ENCODE measurements at regions not wholly inside any gene's neighbourhood (a gene's known extent, or its start where the extent isn't known, plus 50 kb on each side); places are given as distances from the start of the nearest gene placed in this dataset.
"Not testable (repeated sequence)": the region's sequence is repeated elsewhere in the genome, so short reads cannot be mapped to it uniquely, and the experiment has no call there.

DNA sequence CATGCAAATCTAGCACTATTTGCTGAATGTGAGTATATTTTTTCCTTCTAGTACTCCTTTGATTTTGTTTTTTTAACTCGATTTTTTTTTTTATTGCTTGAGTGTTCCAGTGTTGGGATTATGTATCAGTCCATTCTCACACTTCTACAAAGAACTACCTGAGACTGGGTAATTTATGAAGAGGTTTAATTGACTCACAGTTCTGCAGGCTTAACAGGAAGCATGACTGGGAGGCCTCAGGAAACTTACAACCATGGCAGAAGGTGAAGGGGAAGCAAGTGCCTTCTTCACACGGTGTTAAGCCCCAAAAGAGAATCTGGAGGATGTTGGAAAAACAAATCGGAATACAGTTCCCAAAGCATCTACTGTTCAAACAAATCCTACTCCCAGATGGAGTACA lies 69.1 kb downstream of the ZNF518B start:
- DNase-seq (ENCODE audit: low read depth in 2 of 2) = not testable (repeated sequence)

DNA sequence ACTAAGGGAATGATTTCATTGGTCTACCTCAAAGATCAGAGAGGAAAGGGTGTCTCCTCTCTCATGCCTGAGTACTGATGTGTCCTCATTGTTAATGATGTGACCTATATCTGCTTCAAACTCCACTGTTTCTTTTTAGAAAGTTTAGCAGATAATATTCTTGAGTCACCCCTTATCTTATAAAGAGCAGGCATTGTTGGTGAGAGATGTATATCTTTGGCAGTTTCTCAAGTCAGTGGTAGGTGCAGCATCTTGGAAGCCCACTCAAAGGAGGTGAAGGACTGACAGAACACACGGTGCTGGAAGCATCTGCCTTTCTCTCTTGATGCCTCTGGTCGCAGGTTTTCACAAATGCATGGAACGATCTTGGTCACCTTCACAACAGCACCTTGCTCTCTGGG lies 71.2 kb downstream of the ZNF518B start:
- no peak for DNase-seq (ENCODE audit: low read depth in 2 of 2)

DNA sequence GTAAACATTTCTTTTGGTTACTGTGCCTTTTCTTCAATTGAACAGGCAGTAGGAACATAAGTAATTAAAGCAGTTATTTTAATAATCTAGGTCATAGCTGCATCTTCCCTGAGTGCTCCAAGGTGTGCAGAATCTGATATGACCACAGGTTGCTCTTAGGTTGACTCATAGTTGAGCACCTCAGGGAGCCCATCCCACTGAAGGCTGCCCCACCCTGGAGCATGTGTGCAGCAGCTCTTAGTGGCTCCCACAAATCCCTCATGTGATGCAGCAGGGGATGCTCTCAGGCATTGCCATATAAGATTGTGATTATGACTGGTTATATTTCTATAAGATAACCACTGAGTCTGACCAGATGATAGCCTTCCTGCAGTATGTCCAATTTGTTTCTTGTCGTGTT lies 72.3 kb downstream of the ZNF518B start:
- no peak for DNase-seq (ENCODE audit: low read depth in 2 of 2)

DNA sequence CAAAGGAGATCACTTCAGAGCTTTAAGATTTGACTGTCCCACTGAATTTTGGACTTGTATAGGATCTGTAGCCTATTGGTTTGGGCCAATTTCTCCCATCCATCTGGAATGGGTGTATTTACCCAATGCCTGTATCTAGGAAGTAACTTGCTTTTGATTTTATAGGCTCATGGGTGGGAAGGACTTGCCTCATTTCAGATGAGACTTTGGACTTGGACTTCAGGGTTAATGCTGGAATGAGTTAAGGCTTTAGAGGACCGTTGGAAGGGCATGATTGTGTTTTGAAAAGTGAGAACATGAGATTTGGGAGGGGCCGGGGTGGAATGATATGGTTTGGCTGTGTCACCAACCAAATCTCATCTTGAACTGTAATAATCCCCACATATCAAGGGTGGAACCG lies 73.8 kb downstream of the ZNF518B start:
- no peak for DNase-seq (ENCODE audit: low read depth in 2 of 2)

DNA sequence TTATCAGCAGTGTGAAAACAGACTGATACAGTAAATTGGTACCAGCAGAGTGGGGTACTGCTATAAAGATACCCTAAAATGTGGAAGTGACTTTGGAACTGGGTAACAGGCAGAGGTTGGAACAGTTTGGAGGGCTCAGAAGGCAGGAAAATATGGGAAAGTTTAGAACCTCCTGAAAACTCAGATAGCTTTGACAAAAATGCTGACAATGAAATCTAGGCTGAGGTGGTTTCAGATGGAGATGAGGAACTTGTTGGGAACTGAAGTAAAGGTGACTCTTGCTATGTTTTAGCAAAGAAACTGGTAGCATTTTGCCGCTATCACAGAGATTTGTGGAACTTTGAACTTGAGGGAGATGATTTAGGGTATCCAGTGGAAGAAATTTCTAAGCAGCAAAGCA lies 75.1 kb downstream of the ZNF518B start:
- not testable (repeated sequence) for DNase-seq (ENCODE audit: low read depth in 2 of 2)

DNA sequence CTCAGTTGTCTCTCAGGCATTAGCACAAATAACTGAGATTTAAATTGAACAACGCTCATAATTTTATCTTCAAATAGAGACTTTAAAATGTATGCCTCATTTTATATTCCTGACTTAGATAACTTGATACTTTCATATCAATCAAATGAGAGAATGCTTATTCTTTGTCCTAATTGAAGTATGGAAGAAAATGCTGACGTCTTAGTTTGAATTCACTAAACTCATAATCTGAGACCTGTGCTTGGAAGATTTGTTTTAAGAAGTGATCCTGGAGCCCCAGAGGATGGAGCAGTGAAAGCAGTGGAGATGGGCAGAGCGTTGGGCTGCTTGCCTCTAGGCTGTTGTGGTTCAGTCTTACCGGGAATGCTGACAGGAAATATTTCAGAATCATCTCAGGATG lies 76.1 kb downstream of the ZNF518B start:
- DNase-seq (ENCODE audit: low read depth in 2 of 2) = no peak

DNA sequence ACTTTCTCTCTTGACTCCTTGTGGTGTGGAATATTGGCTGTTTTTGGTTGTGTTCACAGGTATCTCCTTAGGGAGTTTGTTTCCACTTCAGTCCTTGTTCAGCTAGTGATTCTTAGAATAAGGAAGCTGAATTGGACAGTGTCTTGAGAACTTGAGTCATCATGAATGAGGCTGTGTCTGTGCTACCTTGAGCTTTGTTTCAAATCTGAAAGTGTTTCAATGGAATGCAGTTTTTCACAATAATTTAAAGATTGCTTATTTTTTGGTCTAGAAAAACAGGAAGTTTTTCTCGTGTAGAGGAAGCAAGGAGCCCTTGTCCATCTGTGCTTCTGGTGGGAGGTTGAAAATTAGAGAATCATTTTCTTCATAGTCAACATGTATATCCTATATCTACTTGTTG lies 76.5 kb downstream of the ZNF518B start:
- DNase-seq (ENCODE audit: low read depth in 2 of 2) = no peak

DNA sequence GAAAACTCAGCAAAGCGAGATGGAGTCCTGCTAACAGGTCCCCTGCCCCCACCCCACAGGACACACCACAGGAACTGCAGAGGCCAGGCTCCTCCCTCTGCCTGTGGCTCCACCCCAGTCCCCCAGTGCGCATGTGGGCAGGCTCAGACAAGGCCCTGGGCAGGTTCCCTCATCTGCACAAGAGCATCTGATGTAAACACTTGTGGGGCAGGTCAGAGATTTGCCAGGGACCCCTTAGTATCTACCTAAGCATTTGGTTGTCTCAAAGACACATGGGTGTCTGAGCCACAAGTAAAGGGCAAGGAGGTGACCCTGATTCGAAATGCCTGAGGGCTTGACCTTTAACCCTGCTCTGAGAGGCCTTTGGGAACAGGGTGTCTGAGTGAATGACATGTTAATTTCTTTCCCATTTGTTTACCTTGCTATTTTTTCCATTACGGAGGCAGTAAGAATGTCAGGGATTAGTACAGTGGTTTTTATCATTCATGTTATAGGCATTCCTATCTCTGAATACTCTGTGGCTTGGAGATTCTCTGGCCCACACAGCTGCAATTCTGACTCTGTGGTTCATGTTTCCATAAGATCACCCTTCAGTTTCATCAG lies 85.3 kb downstream of the ZNF518B start:
- no peak for DNase-seq (ENCODE audit: low read depth in 2 of 2)

DNA sequence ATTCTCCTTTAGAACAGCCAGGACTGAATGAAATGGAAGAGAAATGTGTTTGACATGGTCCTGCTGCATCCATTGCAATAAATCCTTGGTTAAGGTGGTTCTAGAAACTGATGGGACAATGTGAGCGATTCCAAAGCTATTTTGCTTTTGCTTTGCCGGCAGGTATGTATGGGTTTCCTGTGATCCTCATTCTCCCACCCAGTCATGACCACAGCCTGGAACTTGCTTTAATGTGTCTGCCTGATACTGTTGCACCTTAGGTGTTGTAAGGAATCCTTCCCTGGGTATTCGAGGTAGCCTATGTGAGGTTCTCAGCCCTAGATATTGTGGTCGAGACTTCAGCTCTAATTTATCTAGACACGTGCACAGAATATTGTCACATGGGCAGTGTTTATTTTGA lies 86.1 kb downstream of the ZNF518B start:
- DNase-seq (ENCODE audit: low read depth in 2 of 2) = no peak

DNA sequence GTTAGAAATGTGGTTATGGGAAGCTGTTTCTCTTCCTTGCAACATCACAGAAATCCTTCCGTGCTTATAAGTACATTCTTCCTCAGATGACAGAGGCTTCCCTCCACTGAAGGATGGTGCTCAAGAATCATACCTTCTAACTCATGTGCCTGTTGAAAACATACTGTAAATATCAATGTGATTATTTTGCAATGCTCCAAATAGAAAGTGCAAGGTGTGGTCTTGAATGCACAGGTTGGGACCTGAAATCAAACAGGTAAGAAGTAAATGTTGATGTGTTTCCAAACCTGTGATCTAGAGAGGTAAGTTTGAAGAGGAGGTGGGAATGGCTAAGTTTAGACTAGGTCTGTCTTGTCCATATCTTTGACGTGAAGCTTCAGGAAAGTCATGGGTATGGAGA lies 87.7 kb downstream of the ZNF518B start:
- no peak for DNase-seq (ENCODE audit: low read depth in 2 of 2)

DNA sequence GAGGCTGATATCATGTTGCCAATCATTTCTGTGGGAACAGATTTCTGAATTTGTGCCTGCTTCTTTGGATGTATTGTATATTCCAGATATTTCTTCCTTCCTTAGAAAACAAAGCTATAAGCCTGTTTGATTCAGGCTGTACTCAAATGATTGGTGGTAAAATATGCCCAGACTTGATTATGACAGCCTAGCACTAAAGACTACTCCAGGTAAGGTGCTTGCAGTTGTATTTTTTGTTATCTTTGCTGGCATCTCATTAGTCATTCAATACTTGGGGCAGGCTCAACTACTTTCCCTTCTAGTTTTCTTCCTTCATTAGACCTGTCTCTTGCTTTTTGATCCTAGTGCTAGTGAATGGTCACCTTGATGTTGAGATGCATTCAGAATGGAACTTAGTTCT lies 90.6 kb downstream of the ZNF518B start:
- no peak for DNase-seq (ENCODE audit: low read depth in 2 of 2)

DNA sequence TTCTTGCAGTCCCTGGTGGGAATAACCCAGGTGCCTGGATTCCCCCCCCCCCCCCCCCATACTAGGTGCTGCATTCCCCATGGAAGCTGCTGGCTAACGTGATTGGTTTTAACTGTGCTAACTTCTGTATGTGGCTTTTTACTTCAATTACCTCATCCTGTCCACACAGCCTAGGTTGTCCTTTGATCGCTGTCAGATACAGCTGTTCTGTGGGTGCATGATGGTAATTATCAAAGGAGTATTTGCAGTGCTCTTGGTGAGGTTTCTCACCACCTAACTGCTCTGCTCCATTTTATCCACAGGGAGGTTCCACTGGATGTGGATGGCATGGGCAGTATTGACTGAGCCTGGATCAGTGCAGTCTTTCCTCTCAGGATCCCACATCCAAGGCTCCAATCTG lies 93.0 kb downstream of the ZNF518B start:
- DNase-seq (ENCODE audit: low read depth in 2 of 2) = no peak

DNA sequence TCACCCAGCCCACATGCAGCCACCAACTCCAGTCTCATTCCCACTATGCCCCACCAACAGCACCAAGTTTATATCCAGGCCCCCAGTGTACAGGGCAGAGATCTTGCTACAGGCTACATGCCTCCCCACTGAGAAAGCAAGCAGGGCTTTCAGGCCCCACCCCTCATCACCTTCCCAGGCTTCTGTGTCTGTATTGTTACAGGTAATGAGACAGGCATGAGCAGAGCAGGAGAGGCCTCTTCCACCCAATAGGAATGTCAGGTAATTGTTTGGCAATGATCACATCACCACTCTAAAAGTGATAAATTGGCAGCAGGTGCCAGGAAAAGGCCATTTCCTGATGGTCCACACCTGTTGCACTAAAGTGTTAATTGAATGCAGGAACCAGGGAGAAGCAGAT lies 102.5 kb downstream of the ZNF518B start:
- no peak for DNase-seq (ENCODE audit: low read depth in 2 of 2)

DNA sequence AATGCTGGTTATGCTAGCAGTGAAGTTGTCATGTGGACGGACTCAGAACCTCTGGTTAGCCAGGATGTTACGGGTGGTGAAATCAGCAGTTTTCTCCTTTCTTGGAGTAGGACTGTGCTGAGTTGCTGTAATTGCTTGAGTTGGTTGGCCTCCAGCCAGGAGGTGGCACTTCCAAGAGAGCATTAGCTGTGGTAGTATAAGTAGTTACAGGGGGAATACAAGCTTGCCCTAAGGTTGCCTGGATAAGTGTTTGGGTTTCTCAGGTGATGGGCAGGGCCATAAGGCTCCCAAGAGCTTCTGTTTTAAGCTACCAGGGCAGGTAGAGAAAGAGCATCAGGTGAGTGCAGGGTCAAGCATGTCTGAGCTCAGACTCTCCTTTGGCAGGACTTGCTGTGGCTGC lies 103.0 kb downstream of the ZNF518B start:
- no peak for DNase-seq (ENCODE audit: low read depth in 2 of 2)

DNA sequence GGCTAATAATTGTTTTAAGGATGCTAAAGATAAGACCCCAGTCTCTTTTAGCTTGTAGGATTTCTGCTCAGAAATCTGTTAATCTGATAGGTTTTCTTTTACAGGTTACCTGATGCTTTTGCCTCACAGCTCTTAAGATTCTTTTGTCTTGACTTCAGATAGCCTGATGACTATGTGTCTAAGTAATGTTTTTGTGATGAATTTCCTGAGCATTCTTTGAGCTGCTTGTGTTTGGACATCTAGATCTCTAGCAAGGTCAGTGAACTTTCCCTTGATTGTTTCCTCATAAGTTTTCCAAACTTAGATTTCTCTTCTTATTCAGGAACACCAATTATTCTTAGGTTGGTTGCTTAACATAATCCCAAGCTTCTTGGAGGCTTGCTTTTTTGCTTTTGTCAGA lies 104.1 kb downstream of the ZNF518B start:
- DNase-seq (ENCODE audit: low read depth in 2 of 2) = no peak

DNA sequence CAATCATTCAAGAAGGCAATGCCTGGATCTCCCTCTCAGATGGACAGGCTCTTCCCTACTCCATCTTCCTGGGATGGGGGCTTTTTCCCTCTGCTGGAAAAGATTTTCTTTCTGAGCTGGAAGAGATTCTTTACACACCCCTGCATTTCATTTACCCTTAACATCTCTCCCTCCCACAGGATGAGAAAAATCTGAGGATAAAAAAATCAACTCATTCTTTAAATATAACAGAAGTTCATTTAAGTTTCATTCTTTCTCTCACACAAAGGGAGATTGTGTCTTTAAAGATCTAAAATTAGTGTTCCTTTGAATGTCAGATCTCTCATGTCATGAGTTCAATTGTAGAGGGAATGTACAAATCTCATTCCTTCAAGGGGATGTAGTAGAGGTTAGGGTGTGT lies 109.0 kb downstream of the ZNF518B start:
- DNase-seq (ENCODE audit: low read depth in 2 of 2) = no peak

DNA sequence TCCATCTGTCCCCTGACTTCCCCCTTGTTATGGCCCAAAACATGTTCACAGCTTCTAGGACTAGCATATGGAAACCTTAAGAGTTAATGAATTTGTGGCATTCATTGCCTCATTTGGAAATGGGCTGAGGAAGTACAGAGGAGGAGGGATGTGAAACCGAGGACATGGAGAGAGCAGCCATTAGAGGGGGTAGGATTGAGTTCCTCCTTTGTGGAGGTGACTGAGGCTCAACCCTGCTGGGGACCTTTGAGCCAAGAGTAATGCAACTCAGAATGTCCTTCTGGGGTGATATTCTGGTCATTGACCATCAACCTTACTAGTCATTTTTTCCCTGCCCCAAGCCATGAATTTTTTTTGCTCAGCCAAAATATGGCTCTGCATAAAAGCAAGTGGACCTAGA lies 109.4 kb downstream of the ZNF518B start:
- no peak for DNase-seq (ENCODE audit: low read depth in 2 of 2)

DNA sequence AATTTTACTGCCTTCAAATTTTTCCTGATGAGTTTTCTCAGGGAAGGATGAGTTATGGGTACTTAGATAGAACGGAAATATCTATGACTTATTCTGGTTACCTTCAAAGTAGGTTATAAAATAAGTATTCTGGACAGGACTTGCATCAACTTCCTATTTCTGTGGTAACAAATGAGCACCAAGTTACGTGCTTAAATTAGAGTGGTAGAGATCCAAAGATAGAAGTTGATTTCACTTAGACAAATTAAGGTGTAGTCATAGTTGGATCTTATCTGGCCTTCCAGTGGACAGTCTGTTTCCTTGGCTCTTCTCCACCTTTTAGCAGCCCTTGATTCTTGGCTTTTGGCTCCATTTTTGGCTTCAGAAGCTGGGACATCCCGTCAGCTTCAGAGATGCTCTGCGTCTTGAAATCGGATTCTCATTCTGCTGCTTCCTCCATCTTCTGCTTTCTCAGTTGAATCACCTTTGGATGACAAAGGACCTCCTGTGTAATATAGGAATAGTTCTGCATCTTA lies 109.9 kb downstream of the ZNF518B start:
- no peak for DNase-seq (ENCODE audit: low read depth in 2 of 2)

DNA sequence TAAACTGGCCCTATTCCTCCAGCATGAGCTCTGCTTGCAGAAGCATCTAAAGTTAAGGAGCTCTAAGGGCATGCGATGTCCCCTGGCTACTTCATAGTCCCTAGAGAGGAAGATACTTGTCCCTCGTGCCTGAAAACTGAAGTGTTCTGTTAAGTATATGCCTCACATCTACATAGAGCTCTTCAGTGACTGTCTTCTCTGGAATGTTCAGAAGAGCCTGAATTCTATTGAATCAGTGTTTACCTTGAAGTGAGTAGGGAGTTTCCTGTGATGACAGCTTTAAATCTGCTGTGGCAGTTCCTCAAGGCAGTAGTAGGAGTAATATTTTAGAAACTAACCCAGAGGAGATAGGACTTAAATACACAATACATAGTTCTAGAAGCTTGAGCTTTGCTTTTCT lies 111.2 kb downstream of the ZNF518B start:
- no peak for DNase-seq (ENCODE audit: low read depth in 2 of 2)

DNA sequence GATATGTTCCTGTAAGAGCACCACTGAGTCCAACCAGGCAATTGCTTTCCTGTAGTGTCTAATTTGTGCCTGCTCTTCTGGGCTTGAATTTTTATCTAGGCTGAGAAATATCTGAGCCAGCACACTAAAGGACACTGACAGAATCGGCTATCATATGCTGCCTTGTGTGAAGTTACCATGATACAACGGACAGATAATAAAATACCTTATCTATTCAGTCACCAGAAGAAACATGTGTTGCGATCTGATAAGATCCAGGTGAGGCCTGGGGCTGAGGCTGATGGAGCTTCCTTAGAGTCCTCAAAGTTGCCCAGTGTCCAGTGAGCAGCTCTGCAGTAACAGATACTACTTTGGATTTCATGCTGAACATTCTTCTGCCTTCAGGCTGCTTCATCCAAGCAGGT lies 111.8 kb downstream of the ZNF518B start:
- DNase-seq (ENCODE audit: low read depth in 2 of 2) = no peak

DNA sequence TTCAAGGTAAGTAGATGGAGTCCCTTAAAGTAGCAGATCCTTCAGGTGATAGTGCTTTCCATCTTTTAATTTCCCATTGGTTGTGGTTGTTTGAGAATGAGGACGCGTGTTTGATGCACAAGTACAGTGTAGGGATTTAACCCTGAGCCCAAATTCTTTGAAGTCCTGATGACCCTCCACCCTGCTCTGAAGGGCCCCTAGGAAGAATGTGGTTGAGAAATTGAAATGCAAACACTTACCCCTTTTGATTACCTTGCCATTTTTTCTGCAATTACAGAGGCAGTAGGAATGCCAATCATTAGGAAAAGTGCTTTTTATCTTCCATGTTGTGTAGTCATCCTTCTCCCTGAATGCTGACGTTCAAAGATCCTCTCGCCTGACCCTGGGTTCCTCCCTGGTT lies 112.4 kb downstream of the ZNF518B start:
- DNase-seq (ENCODE audit: low read depth in 2 of 2) = no peak

DNA sequence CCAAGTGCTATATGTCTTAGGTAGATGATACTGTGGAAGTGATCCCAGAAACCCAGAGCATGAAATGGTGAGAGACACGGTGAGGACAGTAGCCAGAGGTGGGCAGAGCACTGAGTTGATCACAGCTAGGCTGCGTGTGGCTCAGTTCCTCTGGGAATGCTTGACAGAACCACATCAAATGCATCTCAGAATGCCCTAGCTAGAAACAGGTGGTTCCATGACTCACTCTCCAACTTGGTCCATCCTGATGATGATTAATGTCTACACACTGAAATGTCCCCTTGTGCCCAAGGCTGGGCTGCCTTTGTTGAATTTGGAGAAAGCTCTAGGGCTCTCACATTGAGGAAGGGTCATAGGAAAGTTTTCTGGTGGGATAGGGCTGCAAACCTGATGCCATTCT lies 113.6 kb downstream of the ZNF518B start:
- no peak for DNase-seq (ENCODE audit: low read depth in 2 of 2)

DNA sequence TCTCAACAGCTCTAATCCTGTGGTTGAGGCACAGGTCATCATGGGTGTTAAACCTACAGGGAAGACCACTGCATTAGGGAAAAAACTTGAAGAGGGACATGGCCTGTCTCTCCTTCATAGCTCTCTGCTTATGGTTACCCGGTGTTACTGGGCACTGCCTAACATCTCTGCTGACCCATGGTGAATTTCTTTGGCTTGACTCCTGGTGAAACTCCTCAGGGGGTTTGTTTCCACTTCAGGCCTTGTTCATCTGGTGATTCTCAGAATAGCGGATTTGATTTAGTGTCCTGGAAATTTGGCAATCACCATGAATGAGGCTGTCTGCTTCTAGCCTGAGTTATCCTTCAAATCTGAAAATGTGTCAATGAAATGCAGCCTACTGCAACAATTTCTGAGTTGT lies 114.4 kb downstream of the ZNF518B start:
- DNase-seq (ENCODE audit: low read depth in 2 of 2) = no peak

DNA sequence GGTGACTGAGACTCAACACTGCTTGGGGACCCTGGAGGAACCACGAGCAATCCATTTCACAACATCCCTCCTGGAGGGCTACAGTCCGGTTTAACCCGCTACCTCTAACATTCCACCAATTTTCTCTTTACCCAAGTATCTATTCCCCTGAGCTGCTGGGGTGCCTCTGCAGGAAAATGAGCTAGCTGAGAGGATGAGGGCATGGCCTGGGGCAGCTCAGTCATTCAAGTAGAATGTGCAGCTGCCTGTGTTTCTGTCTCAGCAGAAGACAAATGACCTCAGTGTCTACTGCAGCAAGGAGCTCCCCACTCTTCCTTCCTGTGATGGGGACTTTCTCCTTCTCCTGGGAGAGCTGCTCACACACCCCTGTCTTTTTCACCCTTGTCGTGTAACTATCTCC lies 120.8 kb downstream of the ZNF518B start:
- no peak for DNase-seq (ENCODE audit: low read depth in 2 of 2)

All from stimulated activated CD4-positive, alpha-beta T cell treated with anti-CD3 and anti-CD28 coated beads, Interleukin-4, amount 100 ng/mL, for 48 hours (primary cell).